Neuronal stem cell (in vitro differentiated cells): ENCODE measurements at regions not wholly inside any gene's neighbourhood (a gene's known extent, or its start where the extent isn't known, plus 50 kb on each side); places are given as distances from the start of the nearest gene placed in this dataset.
A peak's percentile ranks its signal among the peaks of the same experiment; 100 is the strongest.
"Not testable (repeated sequence)": the region's sequence is repeated elsewhere in the genome, so short reads cannot be mapped to it uniquely, and the experiment has no call there.

ENCODE experiments used
- DNase-seq: peaks from one replicate; pipeline ENCODE4 v3.0.0-alpha.2; 2013; ENCODE audit warnings: low spot score
- H2AFZ ChIP-seq: one replicate; pipeline ENCODE4 v1.6.1; 2013; ENCODE audit warnings: mild to moderate bottlenecking, low read length, inconsistent platforms
- H2AK5ac ChIP-seq: 2 replicates; pipeline ENCODE4 v1.6.1; 2013; ENCODE audit warnings: low read depth, mild to moderate bottlenecking, inconsistent platforms, low read length, moderate library complexity, mixed read lengths
- H2BK120ac ChIP-seq: 2 replicates; pipeline ENCODE4 v1.6.1; 2013; ENCODE audit warnings: low read depth, mild to moderate bottlenecking, inconsistent platforms, low read length, moderate library complexity, mixed read lengths
- H2BK12ac ChIP-seq: one replicate; pipeline ENCODE4 v1.6.1; 2013; ENCODE audit warnings: low read length, inconsistent platforms
- H2BK15ac ChIP-seq: 2 replicates; pipeline ENCODE4 v1.6.1; 2013; ENCODE audit warnings: mild to moderate bottlenecking, low read length, inconsistent platforms, mixed read lengths
- H2BK5ac ChIP-seq: one replicate; pipeline ENCODE4 v1.6.1; 2013; ENCODE audit warnings: inconsistent platforms, mild to moderate bottlenecking, low read length, moderate library complexity
- H3K14ac ChIP-seq: one replicate; pipeline ENCODE4 v1.6.1; 2013; ENCODE audit warnings: low read length, inconsistent platforms
- H3K18ac ChIP-seq: 2 replicates; pipeline ENCODE4 v1.6.1; 2013; ENCODE audit warnings: low read length, inconsistent platforms
- H3K23ac ChIP-seq: 2 replicates; pipeline ENCODE4 v1.6.1; 2013; ENCODE audit warnings: low read depth, mild to moderate bottlenecking, mixed read lengths, low read length, inconsistent platforms; ENCODE audit not compliant: poor library complexity
- H3K27ac ChIP-seq: replicated peaks from 3 replicates; pipeline ENCODE4 v1.5.1; 2013; ENCODE audit warnings: low read length, inconsistent platforms
- H3K27me3 ChIP-seq, 3 experiments: 2 replicates each; pipeline ENCODE4 v1.6.1; 2013; ENCODE audit warnings: low read length in 3 of 3, mild to moderate bottlenecking in 2 of 3, inconsistent platforms in 1 of 3, low read depth in 1 of 3, mixed read lengths in 1 of 3, moderate library complexity in 1 of 3; ENCODE audit not compliant: control insufficient read depth in 3 of 3, insufficient read depth in 3 of 3
- H3K36me3 ChIP-seq, 2 donors: replicated peaks in 1 of 2; 2 replicates each; pipeline ENCODE4 v1.6.1; 2013; ENCODE audit warnings: low read length in 2 of 2; ENCODE audit not compliant: control insufficient read depth in 2 of 2, insufficient read depth in 2 of 2
- H3K4ac ChIP-seq: 2 replicates; pipeline ENCODE4 v1.6.1; 2013; ENCODE audit warnings: inconsistent platforms, mild to moderate bottlenecking, low read length, moderate library complexity
- H3K4me1 ChIP-seq, 2 donors: 1 replicate in 1 of 2; 2 replicates in 1 of 2; pipeline ENCODE4 v1.6.1; 2013; ENCODE audit warnings: low read length in 2 of 2, low read depth in 1 of 2; ENCODE audit not compliant: control insufficient read depth in 2 of 2, insufficient read depth in 1 of 2
- H3K4me2 ChIP-seq: one replicate; pipeline ENCODE4 v1.6.1; 2013; ENCODE audit warnings: mild to moderate bottlenecking, low read length, inconsistent platforms; ENCODE audit not compliant: insufficient read depth, poor library complexity, severe bottlenecking
- H3K4me3 ChIP-seq, 2 donors: 2 replicates each; pipeline ENCODE4 v1.5.1; 2013; ENCODE audit warnings: low read length in 2 of 2, mild to moderate bottlenecking in 2 of 2, inconsistent platforms in 1 of 2, moderate library complexity in 1 of 2
- H3K79me1 ChIP-seq: one replicate; pipeline ENCODE4 v1.6.1; 2013; ENCODE audit warnings: low read depth, mild to moderate bottlenecking, inconsistent platforms, low read length, moderate library complexity
- H3K9ac ChIP-seq: one replicate; pipeline ENCODE4 v1.6.1; 2013; ENCODE audit warnings: mild to moderate bottlenecking, low read depth, low read length, inconsistent platforms; ENCODE audit not compliant: poor library complexity
- H3K9me3 ChIP-seq, 2 donors: replicated peaks in 1 of 2; 2 replicates each; pipeline versions ENCODE3 to v1.6.1; 2013; ENCODE audit warnings: low read length in 2 of 2, mild to moderate bottlenecking in 2 of 2, inconsistent platforms in 1 of 2, low read depth in 1 of 2, mixed read lengths in 1 of 2, moderate library complexity in 1 of 2; ENCODE audit not compliant: control insufficient read depth in 2 of 2, insufficient read depth in 1 of 2
- H4K8ac ChIP-seq: one replicate; pipeline ENCODE4 v1.6.1; 2013; ENCODE audit warnings: low read depth, mild to moderate bottlenecking, inconsistent platforms, low read length, moderate library complexity
- H4K91ac ChIP-seq: one replicate; pipeline ENCODE4 v1.6.1; 2013; ENCODE audit warnings: low read length, low read depth, mild to moderate bottlenecking, inconsistent platforms; ENCODE audit not compliant: poor library complexity
- WGBS, 2 donors: extraction: QIAGEN DNeasy Blood & Tissue Kit; methylation state at CpG; one replicate each; pipeline ENCODE4 v1.1.7; 2013; ENCODE audit warnings: missing lambda C conversion rate in 2 of 2, mixed read lengths in 1 of 2; ENCODE audit not compliant: insufficient read length in 2 of 2, insufficient replicate concordance in 1 of 2; ENCODE audit errors: extremely low coverage in 2 of 2; 5-methylcytosine and 5-hydroxymethylcytosine counted together

GRCh38 chr7:25600262-25600920, 372.1 kb upstream of the NPVF start:
- no peak overlapping the region for H2BK12ac ChIP-seq
- WGBS, 2 donors: no CpG with 5 or more reads among the region's 3 CpGs
- H4K91ac ChIP-seq: no peak overlapping the region
- H3K18ac ChIP-seq: no peak overlapping the region
- no peaks in the 10 kb centered on the region for H3K79me1 ChIP-seq
- H2BK15ac ChIP-seq: no peak overlapping the region
- H2AK5ac ChIP-seq: no peak overlapping the region
- no peak for DNase-seq
- no peak overlapping the region for H3K23ac ChIP-seq
- H3K9me3 ChIP-seq: peaks cover 0 to 9% of the 10 kb centered on the region in 2 donors
- no peak overlapping the region for H3K27ac ChIP-seq
- no peak overlapping the region for H4K8ac ChIP-seq
- H3K4me1 ChIP-seq: no peaks in the 10 kb centered on the region
- H3K9ac ChIP-seq: no peak overlapping the region
- no peak overlapping the region for H3K4ac ChIP-seq
- H2BK5ac ChIP-seq: no peak overlapping the region
- no peak overlapping the region for H2AFZ ChIP-seq
- H3K4me2 ChIP-seq: no peak overlapping the region
- no peak overlapping the region for H3K14ac ChIP-seq
- H3K27me3 ChIP-seq: no peaks in the 10 kb centered on the region
- H2BK120ac ChIP-seq: no peak overlapping the region
- no peak overlapping the region for H3K4me3 ChIP-seq
- no peaks in the 10 kb centered on the region for H3K36me3 ChIP-seq

GRCh38 chr7:25602730-25603426, 374.6 kb upstream of the NPVF start:
- H3K36me3 ChIP-seq, H3K9ac ChIP-seq, H3K4me1 ChIP-seq, H3K79me1 ChIP-seq, H3K4me2 ChIP-seq, H2BK15ac ChIP-seq, H3K18ac ChIP-seq, H3K23ac ChIP-seq, H2AK5ac ChIP-seq, H4K91ac ChIP-seq, H2BK12ac ChIP-seq, H2BK5ac ChIP-seq, DNase-seq, H3K27me3 ChIP-seq, H2BK120ac ChIP-seq, H3K4ac ChIP-seq, H3K14ac ChIP-seq, H3K9me3 ChIP-seq, H2AFZ ChIP-seq, H3K27ac ChIP-seq, H4K8ac ChIP-seq: not testable (repeated sequence)
- no CpG with 5 or more reads among the region's 30 CpGs for WGBS, 2 donors
- H3K4me3 ChIP-seq: peak overlapping the region; percentile 37 to 78

DNA sequence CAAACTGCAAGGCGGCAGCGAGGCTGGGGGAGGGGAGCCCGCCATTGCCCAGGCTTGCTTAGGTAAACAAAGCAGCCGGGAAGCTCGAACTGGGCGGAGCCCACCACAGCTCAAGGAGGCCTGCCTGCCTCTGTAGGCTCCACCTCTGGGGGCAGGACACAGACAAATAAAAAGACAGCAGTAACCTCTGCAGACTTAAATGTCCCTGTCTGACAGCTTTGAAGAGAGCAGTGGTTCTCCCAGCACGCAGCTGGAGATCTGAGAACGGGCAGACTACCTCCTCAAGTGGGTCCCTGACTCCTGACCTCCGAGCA, 375.1 kb upstream of the NPVF start:
- H3K27ac ChIP-seq, H2BK12ac ChIP-seq, H3K4ac ChIP-seq, H3K18ac ChIP-seq, H4K91ac ChIP-seq, H2BK5ac ChIP-seq, H3K36me3 ChIP-seq, H3K9me3 ChIP-seq, H2BK15ac ChIP-seq, H3K4me2 ChIP-seq, H3K4me1 ChIP-seq, H2AFZ ChIP-seq, H4K8ac ChIP-seq, DNase-seq, H3K23ac ChIP-seq, H3K14ac ChIP-seq, H3K27me3 ChIP-seq, H3K9ac ChIP-seq, H2BK120ac ChIP-seq, H3K79me1 ChIP-seq, H2AK5ac ChIP-seq: not testable (repeated sequence)
- no CpG with 5 or more reads among the region's 9 CpGs for WGBS, 2 donors
- peak overlapping the region; percentile 37 to 78 for H3K4me3 ChIP-seq

DNA sequence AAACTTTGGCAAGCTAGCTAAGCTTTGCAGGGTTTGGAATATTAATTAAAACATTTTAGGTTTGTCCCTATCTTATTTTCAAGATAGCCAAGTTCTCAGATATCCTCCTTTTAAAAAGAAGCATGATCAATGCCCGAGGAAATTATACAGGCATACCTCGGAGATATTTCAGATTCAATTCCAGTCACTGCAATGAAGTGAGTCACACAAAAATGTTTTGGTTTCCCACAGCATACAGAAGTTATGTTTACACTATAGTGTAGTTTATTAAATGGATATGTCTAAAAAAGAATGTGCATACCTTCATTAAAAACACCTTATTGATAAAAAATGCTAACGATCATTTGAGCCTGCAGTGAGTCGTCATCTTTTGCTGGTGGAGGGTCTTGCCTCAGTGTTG, 382.9 kb upstream of the NPVF start:
- Histone ChIP-seq H2BK5ac (no peak overlapping the region), H3K4me3 (no peak overlapping the region), H4K8ac (no peak overlapping the region), H3K23ac (no peak overlapping the region), H3K79me1 (no peaks in the 10 kb centered on the region), H3K14ac (no peak overlapping the region), H2BK120ac (no peak overlapping the region), H3K4me1 (no peaks in the 10 kb centered on the region), H4K91ac (no peak overlapping the region), H3K27ac (no peak overlapping the region), H2AFZ (no peak overlapping the region), H3K4me2 (no peak overlapping the region), H2BK12ac (no peak overlapping the region), H3K9me3 (peaks cover 0 to 16% of the 10 kb centered on the region in 2 donors), H3K36me3 (no peaks in the 10 kb centered on the region), H3K4ac (no peak overlapping the region), H2AK5ac (no peak overlapping the region), H3K18ac (no peak overlapping the region), H3K27me3 (no peaks in the 10 kb centered on the region), H3K9ac (no peak overlapping the region), H2BK15ac (no peak overlapping the region)
- no peak for DNase-seq
- no CpG with 5 or more reads among the region's 4 CpGs for WGBS, 2 donors
